ENCODE measurements at regions not wholly inside any gene's neighbourhood (a gene's known extent, or its start where the extent isn't known, plus 50 kb on each side); places are given as distances from the start of the nearest gene placed in this dataset.

DNA sequence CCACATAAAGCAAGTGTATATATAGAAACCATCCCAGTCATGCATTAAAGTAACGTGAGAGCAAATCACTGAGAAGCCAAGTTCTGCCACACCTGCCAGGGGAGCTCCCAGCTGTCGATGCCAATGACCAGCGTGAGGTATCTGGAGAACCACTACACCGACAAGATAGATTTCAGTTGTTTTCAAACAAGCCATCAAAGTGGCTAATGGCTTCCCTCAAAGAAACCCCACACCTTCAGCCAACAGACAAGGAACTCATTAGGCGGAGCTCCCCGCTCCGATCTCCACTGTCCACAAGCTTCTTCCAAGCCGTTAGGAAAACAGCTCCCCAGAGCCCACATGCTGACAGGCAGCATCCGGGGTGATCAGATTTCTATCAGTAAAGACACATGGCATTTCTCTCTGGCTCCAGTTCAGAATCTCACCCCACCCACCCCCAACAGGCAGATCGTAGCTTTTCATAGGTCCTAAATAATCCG, 54.2 kb upstream of the SPATA12 start:
- Histone ChIP-seq H3K27ac (peak overlapping the region in 1 of 10 donors; percentile 82), H3K36me3 (no peaks in the 10 kb centered on the region), H3K4me3 (no peak overlapping the region), H3K27me3 (no peaks in the 10 kb centered on the region), H3K9me3 (peaks cover 0 to 4% (median 0%) of the 10 kb centered on the region in 11 donors), H3K4me1 (peaks cover 4 to 31% (median 25%) of the 10 kb centered on the region in 9 donors)
- TF ChIP-seq CTCF (IDR thresholded peaks at IDR 0.05): no peak
- ATAC-seq (no peak), DNase-seq (no peak)
- intact Hi-C loops (cut with DNase I): loop anchor here in 4 of 10 donors (5.0 to 10.0 kb wide), 3 partner anchors 61 to 219 kb away; partner anchors contain the start of gene APPL1 (in 2 of the 4)
- 72 to 73% methylated on average over 11 of the region's 11 CpGs for WGBS, 2 donors

- 57 to 62% methylated on average over 6 of the region's 6 CpGs for WGBS, 2 donors
- ATAC-seq (no peak), DNase-seq (no peak)
- peaks cover 0 to 4% (median 0%) of the 10 kb centered on the region in 11 donors for H3K9me3 ChIP-seq
- no peaks in the 10 kb centered on the region for H3K36me3 ChIP-seq
- H3K4me1 ChIP-seq: peaks cover 4 to 26% (median 18%) of the 10 kb centered on the region in 9 donors
- TF ChIP-seq CTCF (IDR thresholded peaks at IDR 0.05): no peak
- no peaks in the 10 kb centered on the region for H3K27me3 ChIP-seq
- intact Hi-C loops (cut with DNase I): loop anchor here in 2 of 10 donors (10.0 kb wide), 1 partner anchor 221 kb away; the partner anchor contains the start of gene APPL1 (in 2 of the 2)
- H3K4me3 ChIP-seq: no peak overlapping the region
- no peak overlapping the region for H3K27ac ChIP-seq
Observed at GRCh38 chr3:57004229-57004628, 56.2 kb upstream of the SPATA12 start.

DNA sequence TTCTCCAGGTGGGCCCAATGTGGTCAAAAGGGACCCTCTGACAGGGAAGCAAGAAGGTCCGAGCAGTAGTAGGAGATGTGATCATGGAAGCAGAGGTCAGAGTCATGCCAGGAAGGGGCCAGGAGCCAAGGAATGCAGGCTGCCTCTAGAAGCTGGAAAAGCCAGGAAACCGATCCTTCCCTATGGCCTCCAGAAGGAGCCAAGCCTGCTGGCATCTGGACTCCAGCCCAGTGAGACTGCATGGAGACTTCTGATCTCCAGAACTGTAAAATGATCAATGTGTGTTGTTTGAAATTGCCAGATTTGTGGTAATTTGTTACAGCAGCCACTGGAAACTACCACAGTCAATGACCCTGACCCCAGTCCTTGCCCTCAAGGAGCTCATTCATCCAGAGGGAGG, 56.8 kb upstream of the SPATA12 start:
- no peak for ATAC-seq
- no peak for TF ChIP-seq CTCF (IDR thresholded peaks at IDR 0.05)
- no peak for DNase-seq
- no peaks in the 10 kb centered on the region for H3K36me3 ChIP-seq
- H3K27me3 ChIP-seq: no peaks in the 10 kb centered on the region
- H3K9me3 ChIP-seq: peaks cover 0 to 4% (median 0%) of the 10 kb centered on the region in 11 donors
- intact Hi-C loops (cut with DNase I): loop anchor here in 2 of 10 donors (10.0 kb wide), 1 partner anchor 221 kb away; the partner anchor contains the start of gene APPL1 (in 2 of the 2)
- peaks cover 4 to 25% (median 18%) of the 10 kb centered on the region in 9 donors for H3K4me1 ChIP-seq
- 89 to 93% methylated on average over 2 of the region's 2 CpGs for WGBS, 2 donors
- H3K27ac ChIP-seq: no peak overlapping the region
- H3K4me3 ChIP-seq: no peak overlapping the region

- Histone ChIP-seq H3K36me3 (no peaks in the 10 kb centered on the region), H3K4me3 (no peak overlapping the region), H3K27ac (no peak overlapping the region), H3K9me3 (peaks cover 0 to 4% (median 0%) of the 10 kb centered on the region in 11 donors), H3K27me3 (no peaks in the 10 kb centered on the region), H3K4me1 (peaks cover 0 to 21% (median 9%) of the 10 kb centered on the region in 9 donors)
- TF ChIP-seq CTCF (IDR thresholded peaks at IDR 0.05): no peak
- no peak for ATAC-seq
- WGBS, 2 donors: 85 to 87% methylated on average over 5 of the region's 5 CpGs
- intact Hi-C loops (cut with DNase I): loop anchor here in 2 of 10 donors (10.0 kb wide), 1 partner anchor 223 kb away; the partner anchor contains the start of gene APPL1 (in 2 of the 2)
- no peak for DNase-seq
Observed at GRCh38 chr3:57001356-57001755, 59.1 kb upstream of the SPATA12 start.
